IPS-11a (cell line): ENCODE measurements at regions not wholly inside any gene's neighbourhood (a gene's known extent, or its start where the extent isn't known, plus 50 kb on each side); places are given as distances from the start of the nearest gene placed in this dataset.
"Not testable (repeated sequence)": the region's sequence is repeated elsewhere in the genome, so short reads cannot be mapped to it uniquely, and the experiment has no call there.

Experiments
- H3K4me3 ChIP-seq: one replicate; pipeline ENCODE4 v1.5.1; 2013; ENCODE audit warnings: low read depth, low read length, control low read depth

DNA sequence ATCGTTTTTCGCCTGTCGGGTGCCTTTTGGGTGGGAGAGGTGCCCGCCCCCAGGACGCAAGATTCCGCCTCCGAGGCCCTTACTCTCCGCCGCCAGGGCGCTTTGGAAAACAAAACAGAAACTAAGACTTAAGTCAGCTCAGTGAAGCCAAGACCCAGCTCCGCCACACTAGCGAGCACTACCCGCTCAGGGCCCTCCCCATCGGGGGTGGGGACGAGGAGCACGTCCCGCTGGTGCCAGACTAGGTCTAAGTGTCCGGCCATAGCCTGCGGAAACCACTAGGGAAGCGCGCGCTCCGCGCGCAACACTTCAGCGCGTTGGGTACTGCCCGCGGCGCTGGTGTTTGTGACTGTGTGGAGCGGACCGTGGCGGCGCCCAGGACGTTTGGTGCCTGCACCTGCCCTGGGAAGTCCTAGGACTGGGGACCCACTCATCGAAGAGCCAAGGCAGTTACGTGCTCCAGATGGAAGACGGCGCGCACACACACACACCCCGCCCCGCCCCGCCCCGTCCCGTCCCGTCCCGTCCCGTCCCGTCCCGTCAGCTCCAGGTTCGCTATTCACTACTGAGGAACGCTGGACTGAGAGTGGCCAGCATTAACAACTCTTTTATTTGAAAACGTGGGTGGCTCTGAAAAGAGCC is 57.6 kb upstream of the BOLA1 start:
- H3K4me3 ChIP-seq, result not testable (repeated sequence)

DNA sequence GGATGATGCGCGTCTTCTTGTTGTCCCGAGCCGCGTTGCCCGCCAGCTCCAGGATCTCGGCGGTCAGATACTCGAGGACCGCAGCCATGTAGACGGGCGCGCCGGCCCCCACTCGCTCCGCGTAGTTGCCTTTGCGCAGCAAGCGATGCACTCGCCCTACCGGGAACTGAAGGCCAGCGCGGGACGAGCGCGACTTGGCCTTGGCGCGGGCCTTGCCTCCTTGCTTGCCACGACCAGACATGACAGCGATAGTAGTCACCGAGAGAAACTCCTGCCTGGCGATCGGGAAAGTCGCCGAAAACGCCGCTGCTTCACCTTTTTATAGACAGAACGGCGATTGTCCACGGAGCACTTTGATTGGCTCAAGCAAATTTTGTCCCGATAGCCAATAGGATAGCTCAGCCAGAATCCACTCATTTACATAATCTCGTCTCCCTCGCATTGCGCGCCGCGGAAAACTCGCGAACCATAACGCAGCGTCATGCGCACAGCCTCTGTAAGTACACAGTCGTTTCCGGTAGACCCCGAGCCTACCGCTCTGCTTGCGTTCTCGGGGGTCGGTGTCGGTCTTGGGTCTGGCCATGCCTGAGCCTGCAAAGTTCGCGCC is 56.8 kb upstream of the BOLA1 start:
- H3K4me3 ChIP-seq, result not testable (repeated sequence)

DNA sequence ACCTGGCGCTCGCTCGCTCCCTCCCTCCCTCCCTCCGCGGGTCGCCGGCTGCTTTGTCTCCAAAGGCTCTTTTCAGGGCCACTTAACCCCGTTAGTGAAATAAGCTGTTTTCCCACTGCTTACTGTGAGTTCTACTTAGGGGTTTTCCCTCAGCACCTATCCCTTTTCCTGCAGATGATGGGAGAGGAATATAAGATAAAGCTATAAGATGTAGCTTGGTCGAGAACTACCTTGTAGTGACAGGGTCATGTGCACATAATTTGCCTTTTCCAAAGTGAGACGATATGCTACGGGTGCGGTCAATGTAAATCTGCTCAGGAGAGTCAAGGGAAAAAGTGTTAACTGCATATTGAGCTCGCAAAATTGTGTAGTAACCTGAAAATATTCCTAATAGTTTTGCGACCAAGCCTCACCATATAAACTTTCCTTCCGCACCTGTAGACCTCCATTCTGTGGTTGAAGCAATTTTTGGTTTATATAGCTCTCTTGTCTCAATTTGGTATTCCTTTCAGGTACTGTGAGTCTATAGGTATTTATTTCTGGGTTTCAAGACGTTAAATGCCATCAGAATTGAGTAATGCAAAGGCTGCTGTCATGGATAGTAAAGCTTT is 55.8 kb upstream of the BOLA1 start:
- H3K4me3 ChIP-seq, result peak overlapping the region; percentile 93

DNA sequence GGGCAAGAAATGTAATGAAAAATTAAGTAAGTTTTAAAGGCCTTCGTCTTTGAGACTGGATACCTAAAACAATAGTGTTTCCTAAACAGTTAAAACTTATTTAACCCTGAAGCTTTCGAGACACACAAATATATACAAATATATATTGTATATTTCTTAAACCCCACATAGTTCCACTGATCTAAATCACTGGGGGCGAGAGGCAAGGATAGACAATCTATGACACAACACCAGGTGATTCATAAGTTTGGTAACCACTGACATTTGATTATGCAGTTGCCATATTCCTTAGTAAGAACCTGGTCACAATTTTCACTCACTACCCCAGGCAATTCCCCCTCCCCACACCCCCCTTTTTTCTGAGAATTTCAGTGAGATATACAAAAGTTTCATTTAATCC is 55.3 kb upstream of the BOLA1 start:
- H3K4me3 ChIP-seq, result peak overlapping the region; percentile 93

DNA sequence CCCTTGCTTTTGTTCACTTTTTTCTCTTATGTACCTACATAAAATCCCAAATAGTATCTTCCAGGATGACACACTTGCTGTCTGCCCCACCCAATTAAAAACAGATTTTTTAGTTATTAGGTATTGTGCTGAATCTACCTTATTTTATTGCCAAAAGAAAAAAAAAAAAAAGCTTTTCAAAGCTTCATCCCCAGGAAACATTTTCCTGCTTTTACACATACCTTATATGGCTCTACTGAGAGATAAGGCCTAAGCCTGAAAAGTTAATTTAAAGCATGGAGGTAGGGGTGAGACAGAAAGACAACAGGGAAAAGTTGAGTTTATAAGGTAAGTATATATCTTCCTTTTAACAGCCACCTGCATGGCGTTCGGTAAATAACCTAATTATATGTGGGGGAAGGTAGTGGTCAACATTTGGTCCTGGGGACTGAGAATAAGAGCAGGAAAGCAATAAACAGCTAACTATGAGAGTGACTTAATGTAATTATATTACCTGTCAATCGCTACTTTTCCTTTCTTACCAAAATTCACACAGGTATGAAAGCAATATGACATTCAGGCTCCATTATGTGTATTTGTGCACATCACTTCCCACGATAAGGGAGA is 54.6 kb upstream of the BOLA1 start:
- peak overlapping the region; percentile 0 for H3K4me3 ChIP-seq

DNA sequence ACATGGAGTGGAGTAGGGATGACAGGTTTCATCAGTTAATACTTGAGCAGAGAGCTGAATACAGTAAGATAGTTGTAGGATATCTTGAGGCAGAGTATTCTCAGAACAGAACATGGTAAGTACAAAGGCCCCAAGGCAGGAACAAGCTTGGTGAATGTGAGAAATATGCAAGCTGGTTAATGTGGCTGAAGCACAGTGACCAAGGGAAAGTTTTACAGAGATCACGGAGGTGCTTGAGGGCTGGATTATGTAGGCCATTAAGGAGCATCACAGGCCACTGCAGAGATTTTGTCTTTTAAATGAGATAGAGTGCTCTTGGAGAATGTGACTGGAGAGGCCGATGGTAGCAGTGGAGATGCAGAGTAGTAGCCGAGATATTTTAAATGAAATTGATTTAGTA is 54.0 kb upstream of the BOLA1 start:
- H3K4me3 ChIP-seq, result no peak overlapping the region

DNA sequence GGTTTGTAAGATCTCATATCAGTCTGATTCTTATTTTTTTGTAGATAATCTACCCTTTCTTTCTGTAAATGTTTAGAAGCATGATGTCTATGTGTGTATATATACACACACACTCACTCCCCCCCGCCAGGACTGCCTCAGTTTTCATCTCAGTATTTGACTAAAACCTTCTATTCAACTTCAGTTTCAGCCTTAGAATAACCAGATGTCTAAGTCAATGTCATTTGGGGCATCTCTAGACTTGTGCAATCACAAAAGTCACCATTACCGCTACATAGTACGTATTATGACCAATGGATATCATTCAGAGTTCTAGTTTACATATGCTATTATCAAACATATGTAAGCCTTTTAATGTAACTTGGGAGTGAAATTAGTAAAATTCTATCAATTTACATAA is 53.3 kb upstream of the BOLA1 start:
- H3K4me3 ChIP-seq, result peak overlapping the region; percentile 13

DNA sequence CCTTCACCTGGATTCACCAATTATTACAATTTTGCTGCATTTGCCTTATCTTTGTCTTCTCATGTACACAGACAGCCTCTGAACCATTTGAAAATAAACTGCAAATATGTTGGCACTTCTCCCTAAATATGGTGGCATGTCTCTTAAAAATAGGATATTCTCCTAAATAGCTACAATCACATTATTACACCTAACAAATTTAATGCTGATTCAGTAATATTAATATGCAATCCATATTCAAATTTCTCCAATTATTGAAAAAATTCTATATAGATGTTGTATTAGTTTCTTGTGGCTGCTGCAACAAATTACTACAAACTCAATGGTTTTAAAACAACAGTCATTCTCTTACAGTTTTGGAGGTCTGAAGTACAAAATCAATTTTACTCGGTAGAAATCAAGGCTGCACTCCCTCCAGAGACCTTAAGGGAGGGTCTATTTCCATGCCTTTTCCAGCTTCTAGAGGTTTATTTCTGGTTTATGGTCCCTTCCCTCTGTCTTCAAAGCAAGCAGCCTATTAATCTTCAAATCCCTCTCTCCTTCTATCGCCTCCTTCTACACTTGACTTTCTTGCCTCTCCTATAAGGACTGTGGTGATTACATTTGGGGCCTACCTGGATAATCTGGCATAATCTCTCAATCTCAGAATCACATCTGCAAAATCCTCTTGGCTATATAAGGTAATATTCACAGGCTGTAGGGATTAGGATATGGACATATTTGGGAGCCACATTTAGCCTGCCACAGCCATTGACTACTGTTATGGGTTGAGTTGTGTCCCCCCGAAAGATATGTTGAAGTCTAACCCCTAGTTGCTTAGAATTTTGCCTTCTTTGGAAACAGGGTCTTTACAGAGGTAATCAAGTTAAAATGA is 52.5 kb upstream of the BOLA1 start:
- no peak overlapping the region for H3K4me3 ChIP-seq

DNA sequence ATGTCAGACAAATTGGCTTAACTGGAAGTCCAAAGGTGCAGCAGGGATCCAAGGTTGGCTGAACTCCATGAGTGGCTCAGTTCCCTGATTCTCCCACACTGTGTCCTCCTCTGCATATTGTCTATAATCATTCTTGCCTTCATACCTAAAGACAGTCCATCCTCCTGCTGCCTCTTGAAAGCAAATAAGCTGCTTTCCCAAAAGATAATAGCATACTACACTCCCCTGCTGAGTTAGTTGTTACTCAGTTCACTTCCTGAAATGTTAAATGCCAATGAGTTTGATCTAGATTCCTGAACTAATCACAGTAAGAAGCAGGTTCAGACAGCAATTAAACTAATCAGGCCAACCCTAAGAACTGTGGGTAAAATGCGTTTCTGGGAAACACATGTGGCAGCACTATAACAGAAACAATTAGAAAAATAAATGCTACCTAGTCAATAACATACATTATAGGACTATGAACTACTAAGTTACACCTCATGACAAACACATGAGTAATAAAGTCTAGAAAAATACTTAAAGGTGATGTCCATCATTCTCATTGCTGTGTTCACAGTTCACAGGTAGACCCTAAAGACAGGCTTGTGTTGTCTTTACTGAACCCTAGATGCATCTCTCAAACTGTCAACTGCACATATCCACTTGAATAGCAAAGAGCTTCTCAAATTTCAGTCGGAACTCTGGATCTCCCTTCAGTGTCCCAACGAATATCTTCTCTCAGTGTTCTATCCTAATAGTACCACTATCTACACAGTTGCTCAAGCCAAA is 50.8 kb upstream of the BOLA1 start:
- H3K4me3 ChIP-seq, result peak overlapping the region; percentile 76

DNA sequence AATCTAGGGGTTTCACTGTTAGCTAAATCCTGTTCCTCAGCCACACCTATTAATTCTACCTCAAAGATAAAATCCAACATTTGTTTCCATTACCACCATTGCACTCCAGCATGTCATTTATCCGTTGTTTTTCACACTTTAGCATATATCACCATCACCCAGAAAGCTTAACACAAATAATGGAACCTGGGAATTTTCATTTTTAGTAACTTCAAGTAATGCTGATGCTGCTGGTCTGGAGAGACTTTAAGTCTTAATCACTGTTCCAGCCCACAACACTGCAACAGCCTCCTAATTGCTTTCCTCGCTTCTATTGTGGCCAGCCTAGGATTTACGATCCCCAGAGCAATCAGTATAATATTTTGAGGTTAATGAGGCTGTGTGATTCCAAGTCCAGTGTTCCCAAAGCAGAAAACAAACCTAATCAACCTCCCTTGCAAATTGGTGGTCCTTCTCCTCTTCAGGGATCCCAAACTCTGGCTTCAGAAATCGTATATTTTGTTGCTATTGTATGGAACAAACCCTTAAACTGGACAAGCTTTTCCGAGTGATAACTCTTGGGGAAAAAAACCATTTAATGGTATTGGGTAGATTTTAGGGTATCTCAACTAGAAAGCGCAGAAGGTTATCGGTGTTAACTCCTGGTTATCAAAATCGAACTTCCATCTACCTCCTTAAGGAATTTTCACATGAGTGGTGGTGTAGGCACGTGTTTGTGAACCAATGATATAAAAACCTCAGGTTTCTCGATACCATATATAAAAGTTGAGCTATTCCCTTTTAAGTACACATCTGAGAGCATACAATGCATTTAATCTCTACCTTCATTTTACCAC is 50.0 kb upstream of the BOLA1 start:
- H3K4me3 ChIP-seq, result peak overlapping the region; percentile 76
